HCT116 (cell line): ENCODE measurements at regions not wholly inside any gene's neighbourhood (a gene's known extent, or its start where the extent isn't known, plus 50 kb on each side); places are given as distances from the start of the nearest gene placed in this dataset.

ENCODE experiments used
- ATAC-seq: fragments of 200-7000 bp; cut with Tn5 transposase; 2 replicates; pipeline ENCODE4 v1.9.1; 2020; ENCODE audit warnings: mild to moderate bottlenecking, moderate library complexity
- BruUV-seq: library from RNA; stranded (reverse); fragments of 400-500 nt; replicated peaks from 2 replicates; lab custom pipeline; 2021; lab: Mats Ljungman, UMichigan
- CTCF ChIA-PET: fragments of 300-600 bp; sonication (Branson Sonifier 250); formaldehyde crosslinking; loops from one replicate; lab custom pipeline; 2021; ENCODE audit warnings: antibody characterized with exemption; lab: Charles Lee
- POLR2A ChIA-PET: fragments of 300-600, 350-600 bp; sonication (Branson Sonifier 250); formaldehyde crosslinking; loops from one replicate; lab custom pipeline; 2021; ENCODE audit warnings: antibody characterized with exemption; lab: Charles Lee
- RAD21 ChIA-PET, 2 experiments: fragments of 300-600 bp; sonication (Branson Sonifier 250); formaldehyde crosslinking; loops; one replicate each; lab custom pipeline; 2023; ENCODE audit warnings: low total read pairs in 2 of 2; ENCODE audit not compliant: uncharacterized antibody in 2 of 2, unreplicated experiment in 2 of 2, low non-redundant PET in 1 of 2; lab: Charles Lee
- DNase-seq: peaks from one replicate; pipeline ENCODE4 v3.0.0-alpha.2; 2010; ENCODE audit warnings: low read depth, low spot score
- H2AFZ ChIP-seq: fragments of 200-600 bp; shearing (Covaris generic), sonication (generic); 2 replicates; pipeline ENCODE4 v1.6.1; 2017; ENCODE audit warnings: low read depth, mixed run types, mixed read lengths, antibody characterized with exemption, low read length; ENCODE audit not compliant: poor library complexity, severe bottlenecking
- H3K27ac ChIP-seq: 2 replicates; pipeline ENCODE4 v1.5.1; 2012; ENCODE audit warnings: low read depth, low read length
- H3K27me3 ChIP-seq: fragments of 200-600 bp; sonication (generic); 2 replicates; pipeline ENCODE4 v1.6.1; 2016; ENCODE audit warnings: mixed run types, low read length, mixed read lengths; ENCODE audit not compliant: insufficient read depth
- H3K36me3 ChIP-seq, 2 experiments: fragments of 200-500 bp in 1 of 2; fragments of 200-600 bp in 1 of 2; sonication (Bioruptor generic) in 1 of 2; sonication (generic) in 1 of 2; 2 replicates each; pipeline versions ENCODE4 v1.5.1 to v1.6.1; 2014 to 2016; ENCODE audit warnings: low read length in 2 of 2, inconsistent platforms in 1 of 2, mixed read lengths in 1 of 2, mixed run types in 1 of 2; ENCODE audit not compliant: insufficient read depth in 2 of 2, control insufficient read depth in 1 of 2
- H3K4me1 ChIP-seq, 2 experiments: fragments of 200-600 bp in 1 of 2; sonication (generic) in 1 of 2; 2 replicates each; pipeline versions ENCODE4 v1.5.1 to v1.6.1; 2012 to 2017; ENCODE audit warnings: low read length in 2 of 2, inconsistent platforms in 1 of 2, mild to moderate bottlenecking in 1 of 2, mixed read lengths in 1 of 2, mixed run types in 1 of 2, moderate library complexity in 1 of 2; ENCODE audit not compliant: insufficient read depth in 2 of 2, control insufficient read depth in 1 of 2
- H3K4me2 ChIP-seq: fragments of 200-600 bp; sonication (generic); 2 replicates; pipeline ENCODE4 v1.6.1; 2017; ENCODE audit warnings: mixed run types, low read length, mixed read lengths
- H3K4me3 ChIP-seq, 2 experiments: fragments of 200-600 bp in 1 of 2; sonication (generic) in 1 of 2; replicated peaks in 1 of 2; 2 replicates each; pipeline ENCODE4 v1.5.1; 2011 to 2016; ENCODE audit warnings: low read length in 2 of 2, control low read depth in 1 of 2, low read depth in 1 of 2, mild to moderate bottlenecking in 1 of 2, mixed read lengths in 1 of 2, mixed run types in 1 of 2
- H3K79me2 ChIP-seq: fragments of 200-600 bp; sonication (generic); 2 replicates; pipeline ENCODE4 v1.6.1; 2017; ENCODE audit warnings: mild to moderate bottlenecking, mixed run types, low read length, moderate library complexity, mixed read lengths; ENCODE audit not compliant: insufficient read depth
- H3K9ac ChIP-seq: fragments of 200-600 bp; sonication (generic); 2 replicates; pipeline ENCODE4 v1.6.1; 2016; ENCODE audit warnings: low read length, mixed read lengths
- H3K9me2 ChIP-seq: fragments of 200-600 bp; sonication (generic), shearing (Covaris generic); 2 replicates; pipeline ENCODE4 v1.6.1; 2017; ENCODE audit warnings: mixed run types, mild to moderate bottlenecking, moderate library complexity; ENCODE audit not compliant: insufficient read depth
- H3K9me3 ChIP-seq, 2 experiments: fragments of 200-500 bp in 1 of 2; fragments of 200-600 bp in 1 of 2; sonication (Bioruptor generic) in 1 of 2; sonication (generic) in 1 of 2; 2 replicates each; pipeline ENCODE4 v1.6.1; 2014 to 2017; ENCODE audit warnings: low read length in 2 of 2, mixed read lengths in 2 of 2, inconsistent platforms in 1 of 2, low read depth in 1 of 2, mild to moderate bottlenecking in 1 of 2, mixed run types in 1 of 2, moderate library complexity in 1 of 2; ENCODE audit not compliant: control insufficient read depth in 1 of 2, insufficient read depth in 1 of 2
- H4K20me1 ChIP-seq: fragments of 200-600 bp; sonication (generic), shearing (Covaris generic); 2 replicates; pipeline ENCODE4 v1.6.1; 2017; ENCODE audit warnings: mixed run types, mild to moderate bottlenecking, moderate library complexity; ENCODE audit not compliant: insufficient read depth
- CEBPB ChIP-seq: IDR thresholded peaks from 2 replicates; pipeline ENCODE4 v1.6.1; 2012; ENCODE audit warnings: low read depth
- EGR1 ChIP-seq: IDR thresholded peaks from 2 replicates; pipeline ENCODE4 v1.6.1; 2012; ENCODE audit warnings: low read depth
- JUND ChIP-seq: IDR thresholded peaks from 2 replicates; pipeline ENCODE4 v1.6.1; 2012
- SIN3A ChIP-seq: IDR thresholded peaks from 2 replicates; pipeline ENCODE4 v1.6.1; 2012; ENCODE audit warnings: low read depth
- SRF ChIP-seq: IDR thresholded peaks from 2 replicates; pipeline ENCODE4 v1.6.1; 2012; ENCODE audit warnings: low read depth
- intact Hi-C: fragments of 100-400 bp; cut with micrococcal nuclease; formaldehyde crosslinking; loops from 2 replicates; pipeline ENCODE4 v1.10.0; 2022
- TF ChIP-seq, protein P1 (sequence below): IDR thresholded peaks from 2 replicates; pipeline ENCODE4 v1.6.1; 2012

DNA sequence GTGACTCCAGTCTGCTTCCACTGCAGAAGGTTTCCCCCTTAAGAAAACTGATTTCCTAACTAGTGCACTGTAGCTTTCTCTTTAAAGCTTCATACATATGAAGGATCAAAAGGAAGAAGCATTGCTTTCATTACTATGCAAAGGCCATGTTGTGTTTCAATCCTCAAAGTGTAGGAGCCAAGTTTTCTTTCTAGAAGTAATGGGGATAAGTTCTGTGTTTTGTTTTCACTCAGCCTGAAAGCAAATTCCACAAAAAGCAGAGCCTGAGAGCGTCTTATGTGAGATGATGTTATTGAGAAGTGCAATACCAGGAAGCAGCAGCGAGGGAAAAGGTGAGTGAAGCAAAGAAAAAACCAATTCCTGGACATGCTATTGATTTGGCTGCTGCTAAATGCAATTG is 99.7 kb downstream of the GMNC start:
- Histone ChIP-seq H3K4me2 (no peak overlapping the region), H3K4me1 (no peaks in the 10 kb centered on the region), H3K9me2 (no peaks in the 10 kb centered on the region), H3K4me3 (no peak overlapping the region), H4K20me1 (no peaks in the 10 kb centered on the region), H3K9me3 (no peaks in the 10 kb centered on the region), H3K79me2 (no peaks in the 10 kb centered on the region), H3K36me3 (no peaks in the 10 kb centered on the region), H3K9ac (no peak overlapping the region), H3K27me3 (no peaks in the 10 kb centered on the region), H2AFZ (no peak overlapping the region), H3K27ac (no peak overlapping the region)
- TF ChIP-seq, protein P1, sequence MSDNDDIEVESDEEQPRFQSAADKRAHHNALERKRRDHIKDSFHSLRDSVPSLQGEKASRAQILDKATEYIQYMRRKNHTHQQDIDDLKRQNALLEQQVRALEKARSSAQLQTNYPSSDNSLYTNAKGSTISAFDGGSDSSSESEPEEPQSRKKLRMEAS = no peak
- TF ChIP-seq EGR1 (no peak), CEBPB (no peak)
- no peak for DNase-seq
- ATAC-seq = no peak
- intact Hi-C loops = no loop called here
- CTCF ChIA-PET = no interaction called here
- RAD21 ChIA-PET = no interaction called here
- POLR2A ChIA-PET = no interaction called here
- BruUV-seq = no TSS peak

DNA sequence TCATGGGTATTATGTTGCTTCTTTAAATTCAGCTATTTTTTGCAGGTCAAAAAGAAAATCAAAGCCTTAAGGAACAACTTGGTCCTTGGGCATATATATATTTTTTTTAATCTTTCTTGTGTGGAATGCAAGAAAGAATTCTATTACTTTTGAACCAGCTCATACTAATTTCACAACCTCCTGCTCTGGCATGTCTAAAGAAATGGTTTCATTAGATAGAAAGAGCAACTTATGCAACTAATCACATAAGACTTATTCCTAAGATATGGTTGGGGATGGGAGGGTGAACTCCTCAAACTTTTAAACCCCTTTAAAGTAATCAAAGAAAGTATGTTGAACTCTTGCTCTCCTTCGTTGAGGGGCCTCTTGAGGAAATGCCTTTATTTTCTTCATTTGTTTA is 114.9 kb downstream of the GMNC start:
- intact Hi-C loops = no loop called here
- CTCF ChIA-PET = no interaction called here
- no peak for DNase-seq

More for the DNA sequence above, 114.9 kb downstream of the GMNC start:
- Histone ChIP-seq H3K4me2 (no peak overlapping the region), H3K27me3 (no peaks in the 10 kb centered on the region), H3K9me3 (no peaks in the 10 kb centered on the region), H3K4me1 (no peaks in the 10 kb centered on the region), H2AFZ (no peak overlapping the region), H3K36me3 (no peaks in the 10 kb centered on the region), H3K9ac (no peak overlapping the region), H3K27ac (no peak overlapping the region), H3K79me2 (no peaks in the 10 kb centered on the region), H3K9me2 (no peaks in the 10 kb centered on the region), H4K20me1 (no peaks in the 10 kb centered on the region), H3K4me3 (no peak overlapping the region)
- BruUV-seq = no TSS peak
- ChIA-PET POLR2A (no interaction called here), RAD21 (no interaction called here)
- ATAC-seq = no peak
- no peak for TF ChIP-seq SRF
- TF ChIP-seq SIN3A = no peak
- TF ChIP-seq JUND = no peak
